ENCODE measurements at regions not wholly inside any gene's neighbourhood (a gene's known extent, or its start where the extent isn't known, plus 50 kb on each side); places are given as distances from the start of the nearest gene placed in this dataset.
A peak's percentile ranks its signal among the peaks of the same experiment; 100 is the strongest.

GRCh38 chr5:54671681-54672080, 154.1 kb downstream of the SNX18 start:
- Histone ChIP-seq H3K36me3 (no peaks in the 10 kb centered on the region), H3K4me1 (peaks cover 0 to 66% (median 0%) of the 10 kb centered on the region in 12 donors)
- no peak for TF ChIP-seq POLR2A (IDR thresholded peaks at IDR 0.05)
- no peak for TF ChIP-seq CTCF (IDR thresholded peaks at IDR 0.05)

DNA sequence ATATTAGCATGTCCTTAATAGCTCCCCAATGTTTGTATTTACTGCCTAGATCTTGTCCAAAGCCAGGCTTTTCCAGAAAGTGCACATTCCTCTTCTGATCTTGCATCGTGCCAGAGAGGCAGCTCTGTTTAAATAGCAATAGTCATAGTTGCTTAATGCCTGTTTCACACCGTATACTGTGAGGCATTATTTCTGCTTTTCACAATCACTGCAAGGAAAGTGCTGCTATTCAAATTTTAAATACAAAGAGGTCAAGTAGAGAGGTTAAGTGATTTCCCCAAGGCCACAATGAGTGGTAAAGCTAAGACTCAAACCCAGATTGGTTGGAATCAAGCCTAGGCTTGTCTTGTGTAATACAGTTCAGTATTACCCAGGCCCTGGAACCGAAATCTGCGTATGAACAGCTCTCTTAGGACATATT, 153.6 kb downstream of the SNX18 start:
- intact Hi-C loops (cut with DNase I): no loop called here

More at GRCh38 chr5:54671681-54672080, 154.1 kb downstream of the SNX18 start:
- WGBS, 4 donors: 59 to 77% (median 66%) methylated on average over 2 of the region's 2 CpGs
- DNase-seq: no peak
- H3K9me3 ChIP-seq: peaks cover 0 to 26% (median 6%) of the 10 kb centered on the region in 12 donors
- ATAC-seq: no peak
- H3K27me3 ChIP-seq: no peaks in the 10 kb centered on the region
- no peak overlapping the region for H3K4me3 ChIP-seq
- peak overlapping the region in 1 of 12 donors; percentile 79 for H3K27ac ChIP-seq
- intact Hi-C loops (cut with DNase I): no loop called here

GRCh38 chr5:54670281-54670680, 152.7 kb downstream of the SNX18 start:
- peak overlapping the region in 1 of 12 donors; percentile 79 for H3K27ac ChIP-seq
- no peak for TF ChIP-seq POLR2A (IDR thresholded peaks at IDR 0.05)
- no peak for TF ChIP-seq CTCF (IDR thresholded peaks at IDR 0.05)
- no peak for ATAC-seq
- H3K9me3 ChIP-seq: peaks cover 0 to 26% (median 6%) of the 10 kb centered on the region in 12 donors
- no peaks in the 10 kb centered on the region for H3K27me3 ChIP-seq
- intact Hi-C loops (cut with DNase I): no loop called here
- no peak for DNase-seq
- H3K4me1 ChIP-seq: peaks cover 0 to 55% (median 0%) of the 10 kb centered on the region in 12 donors
- H3K36me3 ChIP-seq: no peaks in the 10 kb centered on the region
- no peak overlapping the region for H3K4me3 ChIP-seq

More for the DNA sequence above, 153.6 kb downstream of the SNX18 start:
- Histone ChIP-seq H3K27ac (peak overlapping the region in 1 of 12 donors; percentile 79), H3K4me3 (no peak overlapping the region), H3K36me3 (no peaks in the 10 kb centered on the region), H3K9me3 (peaks cover 0 to 26% (median 6%) of the 10 kb centered on the region in 12 donors), H3K4me1 (peaks cover 0 to 61% (median 0%) of the 10 kb centered on the region in 12 donors), H3K27me3 (no peaks in the 10 kb centered on the region)
- 79 to 94% (median 85%) methylated on average over 4 of the region's 4 CpGs for WGBS, 4 donors
- no peak for DNase-seq
- ATAC-seq: peak in 3 of 4 donors; percentile 27 to 67 (median 48)
- TF ChIP-seq CTCF (IDR thresholded peaks at IDR 0.05): no peak
- no peak for TF ChIP-seq POLR2A (IDR thresholded peaks at IDR 0.05)

- ATAC-seq: no peak
- H3K36me3 ChIP-seq: no peaks in the 10 kb centered on the region
- no peak overlapping the region for H3K4me3 ChIP-seq
- WGBS, 4 donors: 54 to 71% (median 63%) methylated on average over 1 of the region's 1 CpG
- H3K4me1 ChIP-seq: peaks cover 0 to 55% (median 0%) of the 10 kb centered on the region in 12 donors
- no peaks in the 10 kb centered on the region for H3K27me3 ChIP-seq
- no peak for DNase-seq
- H3K9me3 ChIP-seq: peaks cover 0 to 26% (median 6%) of the 10 kb centered on the region in 12 donors
- TF ChIP-seq POLR2A (IDR thresholded peaks at IDR 0.05) (no peak), CTCF (IDR thresholded peaks at IDR 0.05) (no peak)
- H3K27ac ChIP-seq: peak overlapping the region in 1 of 12 donors; percentile 79
- intact Hi-C loops (cut with DNase I): no loop called here
Measured at GRCh38 chr5:54669845-54670244, 152.3 kb downstream of the SNX18 start.
